GM23338 (cell line): ENCODE measurements at regions not wholly inside any gene's neighbourhood (a gene's known extent, or its start where the extent isn't known, plus 50 kb on each side); places are given as distances from the start of the nearest gene placed in this dataset.

Experiments used
- CREB1 ChIP-seq: fragments of 250-450 bp; sonication (Bioruptor Pico); IDR thresholded peaks from 2 replicates; pipeline ENCODE4 v1.5.0; 2020; ENCODE audit warnings: low read depth, mild to moderate bottlenecking, moderate library complexity
- CTCF ChIP-seq, 2 experiments: fragments of 200-600 bp in 1 of 2; sonication (generic) in 1 of 2; conservative IDR thresholded peaks; 2 replicates each; pipeline versions ENCODE4 v1.5.1 to v1.6.1; 2016 to 2017; ENCODE audit warnings: antibody characterized with exemption in 2 of 2, low read depth in 2 of 2, mild to moderate bottlenecking in 2 of 2, moderate library complexity in 1 of 2
- ETS1 ChIP-seq: IDR thresholded peaks from 2 replicates; pipeline ENCODE4 v1.6.1; 2016; ENCODE audit warnings: antibody characterized with exemption
- EZH2 ChIP-seq: fragments of 200-600 bp; sonication (generic); IDR thresholded peaks from one replicate; pipeline ENCODE4 v1.8.0; 2017; ENCODE audit warnings: antibody characterized with exemption, mild to moderate bottlenecking, low read depth; ENCODE audit not compliant: unreplicated experiment
- EZH2phosphoT487 ChIP-seq: fragments of 200-600 bp; sonication (generic); IDR thresholded peaks from one replicate; pipeline ENCODE4 v1.8.1; 2018; ENCODE audit warnings: antibody characterized with exemption; ENCODE audit not compliant: unreplicated experiment
- JUNB ChIP-seq: IDR thresholded peaks from one replicate; pipeline ENCODE4 v1.6.1; 2016; ENCODE audit warnings: antibody characterized with exemption; ENCODE audit not compliant: unreplicated experiment
- NANOG ChIP-seq: IDR thresholded peaks from 2 replicates; pipeline ENCODE4 v1.6.1; 2016; ENCODE audit warnings: antibody characterized with exemption, borderline replicate concordance
- POLR2AphosphoS5 ChIP-seq: IDR thresholded peaks from 2 replicates; pipeline ENCODE4 v1.6.1; 2016; ENCODE audit warnings: antibody characterized with exemption, low read depth
- REST ChIP-seq: IDR thresholded peaks from one replicate; pipeline ENCODE4 v1.6.1; 2018; ENCODE audit warnings: antibody characterized with exemption; ENCODE audit not compliant: unreplicated experiment
- STAT1 ChIP-seq: IDR thresholded peaks from one replicate; pipeline ENCODE4 v1.6.1; 2016; ENCODE audit warnings: antibody characterized with exemption; ENCODE audit not compliant: unreplicated experiment
- ZNF114 ChIP-seq: fragments of 250-450 bp; sonication (Bioruptor Pico); IDR thresholded peaks from 2 replicates; pipeline ENCODE4 v1.5.0; 2020; ENCODE audit warnings: mild to moderate bottlenecking, moderate library complexity
- ZNF331 ChIP-seq: fragments of 250-450 bp; sonication (Bioruptor Pico); IDR thresholded peaks from 2 replicates; pipeline ENCODE4 v1.5.0; 2020; ENCODE audit warnings: low read depth, mild to moderate bottlenecking, moderate library complexity
- ZNF462 ChIP-seq: fragments of 250-450 bp; sonication (Bioruptor Pico); IDR thresholded peaks from 2 replicates; pipeline ENCODE4 v1.5.0; 2020; ENCODE audit warnings: mild to moderate bottlenecking, moderate library complexity

GRCh38 chrX:122641136-122641535, 542.9 kb upstream of the GRIA3 start:
- TF ChIP-seq CTCF (conservative IDR thresholded peaks at IDR 0.05; ENCODE audit: low read depth in 2 of 2) (no peak), JUNB (no peak), POLR2AphosphoS5 (no peak), ZNF462 (CRISPR knock-in tag) (no peak), EZH2phosphoT487 (no peak), STAT1 (no peak), ETS1 (no peak), EZH2 (no peak), REST (no peak), CREB1 (CRISPR knock-in tag) (no peak), NANOG (no peak), ZNF114 (CRISPR knock-in tag) (no peak), ZNF331 (CRISPR knock-in tag) (no peak)
